HEK293 (cell line): ENCODE measurements at regions not wholly inside any gene's neighbourhood (a gene's known extent, or its start where the extent isn't known, plus 50 kb on each side); places are given as distances from the start of the nearest gene placed in this dataset.

Experiments used
- BCL11A ChIP-seq: fragments of 450-650 bp; formaldehyde crosslinking; IDR thresholded peaks from 2 replicates; pipeline ENCODE4 v1.5.1; 2016; ENCODE audit warnings: low read depth, missing biosample characterization, missing genetic modification characterization
- CTCF ChIP-seq: fragments of 450-650 bp; formaldehyde crosslinking; IDR thresholded peaks from 2 replicates; pipeline ENCODE4 v1.5.1; 2016; ENCODE audit warnings: missing biosample characterization, missing genetic modification characterization
- ZBTB8A ChIP-seq: fragments of 450-650 bp; formaldehyde crosslinking; IDR thresholded peaks from 2 replicates; pipeline ENCODE4 v1.5.1; 2016; ENCODE audit warnings: missing biosample characterization, missing genetic modification characterization
- ZNF223 ChIP-seq: fragments of 450-650 bp; formaldehyde crosslinking; IDR thresholded peaks from 2 replicates; pipeline ENCODE4 v1.5.1; 2016; ENCODE audit warnings: missing biosample characterization, missing genetic modification characterization
- ZNF24 ChIP-seq: fragments of 450-650 bp; formaldehyde crosslinking; IDR thresholded peaks from 2 replicates; pipeline ENCODE4 v1.5.1; 2016; ENCODE audit warnings: missing biosample characterization, missing genetic modification characterization
- ZNF280D ChIP-seq: fragments of 450-650 bp; formaldehyde crosslinking; IDR thresholded peaks from 2 replicates; pipeline ENCODE4 v1.5.1; 2016; ENCODE audit warnings: missing biosample characterization, missing genetic modification characterization
- ZNF416 ChIP-seq: fragments of 450-650 bp; formaldehyde crosslinking; IDR thresholded peaks from 2 replicates; pipeline ENCODE4 v1.5.1; 2016; ENCODE audit warnings: missing biosample characterization, missing genetic modification characterization
- TF ChIP-seq, protein P1 (sequence below): fragments of 450-650 bp; formaldehyde crosslinking; IDR thresholded peaks from 2 replicates; pipeline ENCODE4 v1.5.1; 2016; ENCODE audit warnings: missing biosample characterization, missing genetic modification characterization

- TF ChIP-seq CTCF (no peak), ZNF223 (tag by site-specific recombination) (no peak), ZNF24 (tag by site-specific recombination) (no peak), ZNF280D (tag by site-specific recombination) (no peak), ZBTB8A (tag by site-specific recombination) (no peak), ZNF416 (tag by site-specific recombination) (no peak), BCL11A (no peak)
- TF ChIP-seq, protein P1, sequence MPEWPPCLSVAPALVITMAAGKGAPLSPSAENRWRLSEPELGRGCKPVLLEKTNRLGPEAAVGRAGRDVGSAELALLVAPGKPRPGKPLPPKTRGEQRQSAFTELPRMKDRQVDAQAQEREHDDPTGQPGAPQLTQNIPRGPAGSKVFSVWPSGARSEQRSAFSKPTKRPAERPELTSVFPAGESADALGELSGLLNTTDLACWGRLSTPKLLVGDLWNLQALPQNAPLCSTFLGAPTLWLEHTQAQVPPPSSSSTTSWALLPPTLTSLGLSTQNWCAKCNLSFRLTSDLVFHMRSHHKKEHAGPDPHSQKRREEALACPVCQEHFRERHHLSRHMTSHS: no peak
Observed at GRCh38 chr5:167827766-167828165, 463.7 kb upstream of the WWC1 start.
